ENCODE measurements at regions not wholly inside any gene's neighbourhood (a gene's known extent, or its start where the extent isn't known, plus 50 kb on each side); places are given as distances from the start of the nearest gene placed in this dataset.
"Not testable (repeated sequence)": the region's sequence is repeated elsewhere in the genome, so short reads cannot be mapped to it uniquely, and the experiment has no call there.

DNA sequence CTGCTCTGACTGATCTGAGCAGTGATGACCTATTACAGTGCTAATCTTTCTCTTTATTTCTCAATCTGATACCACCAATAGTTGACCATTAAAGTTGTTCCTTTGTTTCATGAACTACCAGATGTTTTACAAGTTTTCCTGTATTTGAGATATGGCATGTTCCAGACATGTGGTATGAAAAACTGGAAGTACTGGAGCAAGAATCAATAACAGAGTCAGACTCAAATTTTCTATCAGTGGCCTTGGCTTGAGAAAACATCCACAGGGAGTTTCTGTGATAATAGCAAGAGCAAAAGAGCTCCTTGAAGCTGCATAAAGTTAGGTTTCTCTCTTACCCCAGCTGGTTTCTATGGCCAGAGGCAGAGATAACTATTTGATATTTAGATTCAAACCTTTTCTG lies 469.0 kb upstream of the STEAP1 start:
- no peak for ATAC-seq (ENCODE audit: low read depth)

DNA sequence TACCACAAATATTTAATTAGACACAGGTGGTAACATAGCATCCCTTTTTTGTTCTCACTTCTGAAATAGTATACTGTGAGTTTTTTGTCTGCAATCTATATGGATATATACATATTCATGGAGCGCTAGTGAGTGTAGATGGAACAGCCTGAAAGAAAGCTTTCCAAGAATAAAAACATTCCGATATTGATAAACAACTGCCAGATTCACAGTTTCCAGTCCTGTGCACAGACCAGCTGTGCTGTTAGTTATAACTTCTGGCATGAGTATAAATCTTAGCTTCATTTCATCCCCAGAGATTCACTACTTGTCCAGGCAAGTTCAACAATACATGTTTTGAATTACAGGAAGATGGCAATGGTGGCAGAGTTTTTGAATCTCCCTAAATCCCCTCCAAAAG lies 467.1 kb upstream of the STEAP1 start:
- Histone ChIP-seq H3K9me3 (ENCODE audit: severe bottlenecking) (peaks cover 2% of the 10 kb centered on the region), H3K27ac (ENCODE audit: poor library complexity, severe bottlenecking) (no peak overlapping the region), H3K27me3 (ENCODE audit: insufficient read depth, poor library complexity, severe bottlenecking) (peaks cover 6% of the 10 kb centered on the region), H3K4me1 (ENCODE audit: insufficient read depth, poor library complexity, severe bottlenecking) (no peaks in the 10 kb centered on the region), H3K4me3 (ENCODE audit: severe bottlenecking) (no peak overlapping the region), H3K36me3 (ENCODE audit: low read depth) (no peaks in the 10 kb centered on the region)
- no peak for DNase-seq (ENCODE audit: low spot score)
- TF ChIP-seq, protein P1, sequence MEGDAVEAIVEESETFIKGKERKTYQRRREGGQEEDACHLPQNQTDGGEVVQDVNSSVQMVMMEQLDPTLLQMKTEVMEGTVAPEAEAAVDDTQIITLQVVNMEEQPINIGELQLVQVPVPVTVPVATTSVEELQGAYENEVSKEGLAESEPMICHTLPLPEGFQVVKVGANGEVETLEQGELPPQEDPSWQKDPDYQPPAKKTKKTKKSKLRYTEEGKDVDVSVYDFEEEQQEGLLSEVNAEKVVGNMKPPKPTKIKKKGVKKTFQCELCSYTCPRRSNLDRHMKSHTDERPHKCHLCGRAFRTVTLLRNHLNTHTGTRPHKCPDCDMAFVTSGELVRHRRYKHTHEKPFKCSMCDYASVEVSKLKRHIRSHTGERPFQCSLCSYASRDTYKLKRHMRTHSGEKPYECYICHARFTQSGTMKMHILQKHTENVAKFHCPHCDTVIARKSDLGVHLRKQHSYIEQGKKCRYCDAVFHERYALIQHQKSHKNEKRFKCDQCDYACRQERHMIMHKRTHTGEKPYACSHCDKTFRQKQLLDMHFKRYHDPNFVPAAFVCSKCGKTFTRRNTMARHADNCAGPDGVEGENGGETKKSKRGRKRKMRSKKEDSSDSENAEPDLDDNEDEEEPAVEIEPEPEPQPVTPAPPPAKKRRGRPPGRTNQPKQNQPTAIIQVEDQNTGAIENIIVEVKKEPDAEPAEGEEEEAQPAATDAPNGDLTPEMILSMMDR (IDR thresholded peaks at IDR 0.05; ENCODE audit: poor library complexity, severe bottlenecking): no peak
- no peak for ATAC-seq (ENCODE audit: low read depth)

More for the DNA sequence above, 469.0 kb upstream of the STEAP1 start:
- Histone ChIP-seq H3K27ac (ENCODE audit: poor library complexity, severe bottlenecking) (no peak overlapping the region), H3K4me1 (ENCODE audit: insufficient read depth, poor library complexity, severe bottlenecking) (no peaks in the 10 kb centered on the region), H3K36me3 (ENCODE audit: low read depth) (no peaks in the 10 kb centered on the region), H3K27me3 (ENCODE audit: insufficient read depth, poor library complexity, severe bottlenecking) (peaks cover 6% of the 10 kb centered on the region), H3K4me3 (ENCODE audit: severe bottlenecking) (no peak overlapping the region), H3K9me3 (ENCODE audit: severe bottlenecking) (peaks cover 2% of the 10 kb centered on the region)
- TF ChIP-seq, protein P1 (IDR thresholded peaks at IDR 0.05; ENCODE audit: poor library complexity, severe bottlenecking): no peak
- DNase-seq (ENCODE audit: low spot score): no peak

DNA sequence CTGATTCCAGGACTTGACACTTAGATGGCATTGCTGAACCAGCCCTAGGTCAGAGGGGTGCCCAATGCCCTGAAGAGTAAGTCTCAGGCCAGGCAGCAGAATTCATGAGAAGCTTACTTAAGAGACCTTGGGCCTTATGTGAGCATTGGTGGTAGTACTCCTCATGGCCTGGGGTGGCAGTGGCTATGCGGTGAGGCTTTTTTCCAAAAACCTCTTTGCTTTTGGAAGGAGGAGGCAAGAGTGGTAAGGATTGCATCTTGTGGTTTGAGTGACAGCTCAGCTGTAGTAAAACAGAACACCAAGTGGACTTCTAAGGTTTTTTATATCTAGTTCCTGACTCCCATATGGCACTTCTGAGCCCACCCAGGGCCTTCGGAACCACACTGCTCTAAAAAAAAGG lies 459.0 kb upstream of the STEAP1 start:
- Histone ChIP-seq H3K27me3 (ENCODE audit: insufficient read depth, poor library complexity, severe bottlenecking) (no peaks in the 10 kb centered on the region), H3K4me3 (ENCODE audit: severe bottlenecking) (no peak overlapping the region), H3K27ac (ENCODE audit: poor library complexity, severe bottlenecking) (no peak overlapping the region), H3K4me1 (ENCODE audit: insufficient read depth, poor library complexity, severe bottlenecking) (no peaks in the 10 kb centered on the region), H3K36me3 (ENCODE audit: low read depth) (no peaks in the 10 kb centered on the region), H3K9me3 (ENCODE audit: severe bottlenecking) (peaks cover 1% of the 10 kb centered on the region)
- DNase-seq (ENCODE audit: low spot score) (no peak), ATAC-seq (ENCODE audit: low read depth) (no peak)
- TF ChIP-seq, protein P1 (IDR thresholded peaks at IDR 0.05; ENCODE audit: poor library complexity, severe bottlenecking): no peak

DNA sequence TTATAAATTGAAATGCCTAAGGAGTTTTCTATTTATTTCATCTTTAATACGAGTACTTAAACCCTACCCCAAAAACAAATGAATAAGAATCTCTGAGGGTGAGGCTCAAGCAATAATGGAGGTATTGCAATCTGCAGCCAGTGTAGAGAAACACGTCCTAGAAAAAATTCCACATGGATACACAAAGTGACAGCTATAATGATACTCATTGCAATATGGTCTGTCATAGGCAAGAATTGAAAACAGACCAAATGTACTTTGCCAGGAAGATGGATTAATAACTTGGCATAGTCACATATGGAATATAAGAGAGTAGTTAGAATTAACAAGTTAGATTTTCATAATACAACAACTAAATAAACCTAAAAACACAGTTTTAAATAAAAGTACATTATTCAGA lies 440.1 kb upstream of the STEAP1 start:
- Histone ChIP-seq H3K36me3 (ENCODE audit: low read depth) (no peaks in the 10 kb centered on the region), H3K27ac (ENCODE audit: poor library complexity, severe bottlenecking) (no peak overlapping the region), H3K27me3 (ENCODE audit: insufficient read depth, poor library complexity, severe bottlenecking) (no peaks in the 10 kb centered on the region), H3K9me3 (ENCODE audit: severe bottlenecking) (no peaks in the 10 kb centered on the region), H3K4me3 (ENCODE audit: severe bottlenecking) (no peak overlapping the region), H3K4me1 (ENCODE audit: insufficient read depth, poor library complexity, severe bottlenecking) (no peaks in the 10 kb centered on the region)
- ATAC-seq (ENCODE audit: low read depth) (no peak), DNase-seq (ENCODE audit: low spot score) (no peak)
- TF ChIP-seq, protein P1 (IDR thresholded peaks at IDR 0.05; ENCODE audit: poor library complexity, severe bottlenecking): no peak

DNA sequence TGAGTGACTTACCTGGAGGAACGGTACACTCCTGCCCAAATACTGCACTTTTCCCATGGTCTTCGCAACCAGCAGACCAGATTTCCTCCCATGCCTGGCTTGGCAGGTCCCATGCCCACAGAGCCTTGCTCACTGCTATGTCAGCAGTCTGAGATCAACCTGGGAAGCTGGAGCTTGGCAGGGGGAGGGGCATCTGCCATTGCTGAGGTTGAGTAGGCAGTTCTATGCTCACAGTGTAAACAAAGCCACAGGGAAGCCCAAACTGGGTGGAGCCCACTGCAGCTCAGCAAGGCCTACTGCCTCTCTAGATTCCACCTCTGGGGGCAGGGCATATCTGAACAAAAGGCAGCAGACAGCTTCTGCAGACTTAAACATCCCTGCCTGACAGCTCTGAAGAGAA lies 435.3 kb upstream of the STEAP1 start:
- H3K27ac ChIP-seq (ENCODE audit: poor library complexity, severe bottlenecking); H3K4me1 ChIP-seq (ENCODE audit: insufficient read depth, poor library complexity, severe bottlenecking); H3K36me3 ChIP-seq (ENCODE audit: low read depth); ATAC-seq (ENCODE audit: low read depth); H3K4me3 ChIP-seq (ENCODE audit: severe bottlenecking); DNase-seq (ENCODE audit: low spot score); H3K27me3 ChIP-seq (ENCODE audit: insufficient read depth, poor library complexity, severe bottlenecking); H3K9me3 ChIP-seq (ENCODE audit: severe bottlenecking): not testable (repeated sequence)

All from RWPE2 (cell line).